CD14-positive monocyte (primary cell): ENCODE measurements at regions not wholly inside any gene's neighbourhood (a gene's known extent, or its start where the extent isn't known, plus 50 kb on each side); places are given as distances from the start of the nearest gene placed in this dataset.

ENCODE experiments used
- DNase-seq, 3 donors: peaks; one replicate each; pipeline ENCODE4 v3.0.0-alpha.2; 2011 to 2022
- H2AFZ ChIP-seq: 2 replicates; pipeline ENCODE4 v1.6.0; 2012; ENCODE audit warnings: mild to moderate bottlenecking, low read depth, low read length, inconsistent platforms; ENCODE audit not compliant: insufficient read depth, poor library complexity, severe bottlenecking
- H3K27ac ChIP-seq, 2 donors: 1 replicate in 1 of 2; 2 replicates in 1 of 2; pipeline ENCODE4 v1.5.1; 2012 to 2013; ENCODE audit warnings: low read length in 2 of 2, control low read depth in 1 of 2, inconsistent platforms in 1 of 2, low read depth in 1 of 2, mild to moderate bottlenecking in 1 of 2
- H3K27me3 ChIP-seq, 2 donors: one replicate each; pipeline versions ENCODE4 v1.6.0 to v1.6.1; 2011 to 2013; ENCODE audit warnings: low read length in 2 of 2; ENCODE audit not compliant: control insufficient read depth in 2 of 2, insufficient read depth in 2 of 2
- H3K36me3 ChIP-seq, 2 donors: replicated peaks in 1 of 2; 1 replicate in 1 of 2; 2 replicates in 1 of 2; pipeline versions ENCODE4 v1.5.1 to v1.6.1; 2012 to 2013; ENCODE audit warnings: low read length in 2 of 2, control low read depth in 1 of 2, inconsistent platforms in 1 of 2, mild to moderate bottlenecking in 1 of 2; ENCODE audit not compliant: insufficient read depth in 2 of 2, control insufficient read depth in 1 of 2
- H3K4me1 ChIP-seq, 2 donors: 1 replicate in 1 of 2; 2 replicates in 1 of 2; pipeline versions ENCODE4 v1.5.1 to v1.6.1; 2012 to 2013; ENCODE audit warnings: low read length in 2 of 2, control low read depth in 1 of 2, inconsistent platforms in 1 of 2, mild to moderate bottlenecking in 1 of 2, moderate library complexity in 1 of 2; ENCODE audit not compliant: insufficient read depth in 2 of 2, control insufficient read depth in 1 of 2
- H3K4me2 ChIP-seq: replicated peaks from 2 replicates; pipeline ENCODE3; 2012; ENCODE audit warnings: low read length, moderate library complexity, mild to moderate bottlenecking; ENCODE audit not compliant: poor library complexity, severe bottlenecking; ENCODE audit errors: extremely low read depth
- H3K4me3 ChIP-seq, 3 experiments: fragments of 200-600 bp in 1 of 3; sonication (generic) in 1 of 3; replicated peaks in 1 of 3; 1 replicate in 2 of 3; 2 replicates in 1 of 3; pipeline ENCODE4 v1.5.1; 2011 to 2013; ENCODE audit warnings: low read length in 3 of 3, mild to moderate bottlenecking in 3 of 3, control low read depth in 2 of 3, low read depth in 2 of 3, inconsistent platforms in 1 of 3, moderate library complexity in 1 of 3
- H3K79me2 ChIP-seq: 2 replicates; pipeline ENCODE4 v1.6.0; 2012; ENCODE audit warnings: mild to moderate bottlenecking, control low read depth, inconsistent platforms, low read length, moderate library complexity; ENCODE audit not compliant: insufficient read depth
- H3K9ac ChIP-seq: 2 replicates; pipeline ENCODE4 v1.6.0; 2017; ENCODE audit warnings: low read length, mild to moderate bottlenecking; ENCODE audit not compliant: insufficient read depth, poor library complexity, severe bottlenecking
- H3K9me3 ChIP-seq, 2 donors: replicated peaks in 1 of 2; 1 replicate in 1 of 2; 2 replicates in 1 of 2; pipeline versions ENCODE4 v1.5.1 to v1.6.1; 2012 to 2013; ENCODE audit warnings: low read length in 2 of 2, control low read depth in 1 of 2; ENCODE audit not compliant: control insufficient read depth in 1 of 2, insufficient read depth in 1 of 2
- H4K20me1 ChIP-seq: 2 replicates; pipeline ENCODE4 v1.6.0; 2012; ENCODE audit warnings: mild to moderate bottlenecking, low read length, control low read depth, moderate library complexity; ENCODE audit not compliant: insufficient read depth
- H3K27ac Mint-ChIP-seq, 7 donors: one replicate each; pipeline ENCODE4 v1.8.0; 2020; ENCODE audit warnings: mild to moderate bottlenecking in 7 of 7, mixed read lengths in 7 of 7, moderate library complexity in 6 of 7, inconsistent platforms in 2 of 7
- H3K27me3 Mint-ChIP-seq, 3 donors: one replicate each; pipeline ENCODE4 v1.8.0; 2021 to 2022; ENCODE audit warnings: low read depth in 3 of 3, mild to moderate bottlenecking in 3 of 3, mixed read lengths in 3 of 3, moderate library complexity in 3 of 3, inconsistent platforms in 1 of 3
- H3K36me3 Mint-ChIP-seq, 2 donors: one replicate each; pipeline ENCODE4 v1.8.0; 2020; ENCODE audit warnings: mixed read lengths in 2 of 2, inconsistent platforms in 1 of 2, mild to moderate bottlenecking in 1 of 2
- H3K4me1 Mint-ChIP-seq: one replicate; pipeline ENCODE4 v1.8.0; 2020; ENCODE audit warnings: mild to moderate bottlenecking, mixed read lengths
- H3K4me3 Mint-ChIP-seq, 2 donors: one replicate each; pipeline ENCODE4 v1.8.0; 2020; ENCODE audit warnings: mild to moderate bottlenecking in 2 of 2, mixed read lengths in 2 of 2, moderate library complexity in 1 of 2
- H3K9me3 Mint-ChIP-seq, 7 donors: one replicate each; pipeline ENCODE4 v1.8.0; 2020 to 2022; ENCODE audit warnings: mixed read lengths in 7 of 7, mild to moderate bottlenecking in 6 of 7, moderate library complexity in 6 of 7, inconsistent platforms in 2 of 7
- CTCF ChIP-seq: fragments of 200-600 bp; IDR thresholded peaks from one replicate; pipeline ENCODE4 v1.8.0; 2022; ENCODE audit warnings: antibody characterized with exemption, mild to moderate bottlenecking
- WGBS: methylation state at CpG from one replicate; pipeline ENCODE4 v1.1.5; 2013; ENCODE audit warnings: missing lambda C conversion rate; ENCODE audit not compliant: insufficient coverage; 5-methylcytosine and 5-hydroxymethylcytosine counted together
- intact Hi-C, 2 donors: fragments of 100-400 bp; cut with micrococcal nuclease; formaldehyde crosslinking; loops; one replicate each; pipeline versions ENCODE4 v1.15.0 to v1.15.1; 2023

- Histone ChIP-seq H3K79me2 (no peaks in the 10 kb centered on the region), H4K20me1 (no peaks in the 10 kb centered on the region), H3K9me3 (no peaks in the 10 kb centered on the region), H3K36me3 (no peaks in the 10 kb centered on the region), H3K4me2 (no peak overlapping the region), H3K27ac (no peak overlapping the region), H2AFZ (no peak overlapping the region), H3K4me1 (no peaks in the 10 kb centered on the region), H3K9ac (no peak overlapping the region), H3K27me3 (no peaks in the 10 kb centered on the region), H3K4me3 (no peak overlapping the region)
- no peak for DNase-seq
- no peak overlapping the region for H3K27ac Mint-ChIP-seq
- no peak overlapping the region for H3K4me3 Mint-ChIP-seq
- H3K27me3 Mint-ChIP-seq = peaks cover 0 to 4% (median 0%) of the 10 kb centered on the region in 3 donors
- peaks cover 2% of the 10 kb centered on the region for H3K4me1 Mint-ChIP-seq
- no peaks in the 10 kb centered on the region for H3K9me3 Mint-ChIP-seq
- H3K36me3 Mint-ChIP-seq = no peaks in the 10 kb centered on the region
- no peak for TF ChIP-seq CTCF
- 78% methylated on average over 4 of the region's 4 CpGs for WGBS
- intact Hi-C loops = no loop called here
Measured at GRCh38 chr10:10854725-10855124, 162.9 kb upstream of the CELF2 start.

GRCh38 chr10:10855151-10855581 is 162.5 kb upstream of the CELF2 start:
- H3K9me3 ChIP-seq = no peaks in the 10 kb centered on the region
- no peak overlapping the region for H3K4me2 ChIP-seq
- no peak for TF ChIP-seq CTCF
- no peaks in the 10 kb centered on the region for H3K36me3 ChIP-seq
- no peak overlapping the region for H3K27ac ChIP-seq
- Mint-ChIP-seq H3K4me1 (peaks cover 2% of the 10 kb centered on the region), H3K27me3 (peaks cover 0 to 4% (median 0%) of the 10 kb centered on the region in 3 donors), H3K9me3 (peaks cover 0 to under 1% (median 0%) of the 10 kb centered on the region in 7 donors), H3K36me3 (no peaks in the 10 kb centered on the region), H3K4me3 (no peak overlapping the region), H3K27ac (no peak overlapping the region)
- no peak overlapping the region for H3K4me3 ChIP-seq
- H4K20me1 ChIP-seq = no peaks in the 10 kb centered on the region
- WGBS = 9% methylated on average over 1 of the region's 1 CpG
- H3K79me2 ChIP-seq = no peaks in the 10 kb centered on the region
- DNase-seq = no peak
- no peaks in the 10 kb centered on the region for H3K27me3 ChIP-seq
- H2AFZ ChIP-seq = no peak overlapping the region
- no peaks in the 10 kb centered on the region for H3K4me1 ChIP-seq
- no peak overlapping the region for H3K9ac ChIP-seq
- intact Hi-C loops = no loop called here
